Fibroblast of villous mesenchyme (primary cell): ENCODE measurements at regions not wholly inside any gene's neighbourhood (a gene's known extent, or its start where the extent isn't known, plus 50 kb on each side); places are given as distances from the start of the nearest gene placed in this dataset.
"Not testable (repeated sequence)": the region's sequence is repeated elsewhere in the genome, so short reads cannot be mapped to it uniquely, and the experiment has no call there.

Experiments
- DNase-seq: peaks from one replicate; pipeline ENCODE4 v3.0.0-alpha.2; 2010; ENCODE audit warnings: low read depth
- H3K4me3 ChIP-seq: 2 replicates; pipeline ENCODE4 v1.5.1; 2011; ENCODE audit warnings: low read depth, mild to moderate bottlenecking, low read length
- TF ChIP-seq, protein P1 (sequence below): IDR thresholded peaks from 2 replicates; pipeline ENCODE4 v1.5.1; 2012; ENCODE audit warnings: low read depth, mild to moderate bottlenecking, low read length; ENCODE audit not compliant: insufficient read depth

DNA sequence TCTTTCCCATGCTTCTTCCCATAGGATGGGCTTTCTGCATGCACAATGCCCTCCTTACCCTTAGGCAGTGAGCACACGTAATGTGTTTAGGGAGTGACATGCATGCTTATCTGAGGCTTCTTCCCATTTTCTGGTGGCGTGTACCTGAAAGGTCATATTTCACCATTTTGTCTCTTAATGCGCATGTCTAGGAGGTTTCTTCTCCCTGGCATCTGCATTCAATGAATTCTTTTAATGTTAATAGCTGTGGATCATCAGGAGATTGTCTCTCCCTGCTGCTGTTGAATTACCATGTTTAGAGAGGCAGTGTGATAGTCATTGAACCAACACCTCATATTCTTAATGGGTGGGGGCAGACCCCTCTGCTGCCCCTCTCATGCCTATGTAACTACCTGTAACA is 205.6 kb upstream of the SGO1 start:
- DNase-seq = no peak
- TF ChIP-seq, protein P1, sequence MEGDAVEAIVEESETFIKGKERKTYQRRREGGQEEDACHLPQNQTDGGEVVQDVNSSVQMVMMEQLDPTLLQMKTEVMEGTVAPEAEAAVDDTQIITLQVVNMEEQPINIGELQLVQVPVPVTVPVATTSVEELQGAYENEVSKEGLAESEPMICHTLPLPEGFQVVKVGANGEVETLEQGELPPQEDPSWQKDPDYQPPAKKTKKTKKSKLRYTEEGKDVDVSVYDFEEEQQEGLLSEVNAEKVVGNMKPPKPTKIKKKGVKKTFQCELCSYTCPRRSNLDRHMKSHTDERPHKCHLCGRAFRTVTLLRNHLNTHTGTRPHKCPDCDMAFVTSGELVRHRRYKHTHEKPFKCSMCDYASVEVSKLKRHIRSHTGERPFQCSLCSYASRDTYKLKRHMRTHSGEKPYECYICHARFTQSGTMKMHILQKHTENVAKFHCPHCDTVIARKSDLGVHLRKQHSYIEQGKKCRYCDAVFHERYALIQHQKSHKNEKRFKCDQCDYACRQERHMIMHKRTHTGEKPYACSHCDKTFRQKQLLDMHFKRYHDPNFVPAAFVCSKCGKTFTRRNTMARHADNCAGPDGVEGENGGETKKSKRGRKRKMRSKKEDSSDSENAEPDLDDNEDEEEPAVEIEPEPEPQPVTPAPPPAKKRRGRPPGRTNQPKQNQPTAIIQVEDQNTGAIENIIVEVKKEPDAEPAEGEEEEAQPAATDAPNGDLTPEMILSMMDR = no peak
- H3K4me3 ChIP-seq = no peak overlapping the region

DNA sequence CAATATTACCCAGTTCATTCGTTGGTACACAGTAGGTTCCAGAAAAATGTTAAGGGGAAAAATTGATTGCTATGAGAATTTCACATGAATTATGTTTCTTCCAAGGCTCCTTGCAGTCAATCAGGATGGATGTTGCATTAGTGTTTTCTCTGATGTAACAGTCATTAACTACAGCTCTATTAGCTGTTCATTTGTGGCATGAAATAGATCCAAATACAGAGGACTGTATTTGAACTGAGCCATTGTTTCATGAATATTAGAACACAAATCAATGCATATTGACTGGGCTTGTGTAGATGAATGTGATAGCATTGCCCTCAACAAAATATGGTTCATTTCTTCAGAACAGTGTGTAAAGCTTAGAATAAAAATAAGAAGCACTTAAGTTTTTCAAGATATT is 203.0 kb upstream of the SGO1 start:
- no peak overlapping the region for H3K4me3 ChIP-seq
- TF ChIP-seq, protein P1 = no peak
- no peak for DNase-seq

DNA sequence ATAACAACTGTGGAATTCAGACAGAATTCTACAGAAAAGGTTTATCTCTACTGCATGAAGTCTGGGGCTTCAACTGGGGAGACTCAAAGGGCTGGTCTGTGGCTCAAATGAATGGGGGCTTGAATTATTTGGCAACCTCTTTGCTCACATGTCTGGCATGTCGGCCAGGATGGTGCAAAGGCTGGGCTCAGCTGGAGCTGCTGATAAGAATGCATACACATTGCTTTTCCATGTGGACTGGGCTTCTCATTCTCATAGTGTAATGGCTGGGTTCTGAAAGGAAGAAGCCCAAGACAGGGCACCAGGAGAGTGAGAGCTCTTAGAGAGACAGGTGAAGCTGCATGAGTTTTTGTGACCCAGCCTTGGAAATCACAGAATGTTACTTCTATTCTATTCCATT is 194.3 kb upstream of the SGO1 start:
- TF ChIP-seq, protein P1 = no peak
- no peak for DNase-seq
- H3K4me3 ChIP-seq = no peak overlapping the region

DNA sequence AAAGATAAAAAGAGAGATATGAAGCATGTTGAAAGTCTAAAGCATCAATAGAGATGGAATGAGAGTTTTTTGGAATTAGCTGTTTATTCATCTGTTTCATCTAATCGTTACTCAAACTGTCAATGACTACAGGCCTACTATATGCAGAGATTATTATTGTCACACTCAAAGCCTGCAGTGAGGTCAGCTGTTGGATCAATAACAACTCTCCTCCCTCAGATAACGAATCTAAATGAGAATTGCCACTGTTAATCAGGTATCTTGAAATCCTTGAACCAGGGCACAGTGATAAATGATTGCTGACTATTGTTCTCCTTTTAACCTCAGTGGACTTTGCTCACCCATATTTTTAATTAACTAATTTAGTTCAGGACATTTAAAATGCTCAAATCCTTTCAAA is 192.3 kb upstream of the SGO1 start:
- no peak overlapping the region for H3K4me3 ChIP-seq
- TF ChIP-seq, protein P1 = no peak
- no peak for DNase-seq

DNA sequence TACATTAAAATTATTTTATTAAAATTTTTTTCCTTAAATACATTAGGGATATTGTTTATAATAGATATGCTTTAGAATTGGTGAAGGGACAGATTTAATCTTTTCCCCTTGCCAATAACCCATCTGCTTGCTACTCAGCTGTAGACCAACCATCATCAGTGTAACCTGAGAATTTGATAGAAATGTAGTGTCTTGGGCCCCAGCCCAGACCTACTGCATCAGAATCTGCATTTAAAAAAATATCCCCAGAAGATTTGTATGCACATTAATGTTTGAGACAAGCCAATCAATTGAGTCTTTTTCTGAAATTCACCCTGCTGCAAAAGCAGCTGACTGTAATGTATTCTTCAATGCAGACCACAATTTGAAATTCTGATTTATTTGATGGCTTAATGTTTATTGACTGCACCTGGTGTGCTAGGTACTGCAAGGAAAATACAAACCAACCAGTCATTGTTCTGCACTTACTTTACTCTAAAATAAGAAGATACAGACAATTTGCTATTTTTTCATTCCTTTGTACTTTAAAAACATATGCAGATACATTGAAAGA is 190.7 kb upstream of the SGO1 start:
- H3K4me3 ChIP-seq = no peak overlapping the region

DNA sequence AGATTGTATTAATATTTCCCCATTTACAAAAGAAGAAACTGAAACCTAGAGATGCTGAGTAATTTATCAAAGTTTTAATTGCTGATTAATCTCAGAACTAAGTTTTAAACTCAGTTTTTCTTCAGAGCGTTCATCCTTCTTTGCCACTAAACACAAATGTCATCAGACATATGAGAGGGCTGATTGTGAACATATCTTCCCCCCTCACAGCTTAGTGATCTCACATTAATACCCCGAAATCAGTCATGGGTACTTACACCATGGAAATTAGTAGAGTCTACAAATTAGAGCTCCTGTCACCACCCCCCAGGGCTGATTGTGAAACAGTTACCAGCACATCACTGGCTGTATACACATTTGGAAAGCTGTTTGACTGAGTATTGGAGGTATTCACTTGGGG is 189.3 kb upstream of the SGO1 start:
- H3K4me3 ChIP-seq = no peak overlapping the region
- TF ChIP-seq, protein P1 = no peak
- no peak for DNase-seq

More for the DNA sequence above, 190.7 kb upstream of the SGO1 start:
- DNase-seq = no peak
- TF ChIP-seq, protein P1 = no peak

DNA sequence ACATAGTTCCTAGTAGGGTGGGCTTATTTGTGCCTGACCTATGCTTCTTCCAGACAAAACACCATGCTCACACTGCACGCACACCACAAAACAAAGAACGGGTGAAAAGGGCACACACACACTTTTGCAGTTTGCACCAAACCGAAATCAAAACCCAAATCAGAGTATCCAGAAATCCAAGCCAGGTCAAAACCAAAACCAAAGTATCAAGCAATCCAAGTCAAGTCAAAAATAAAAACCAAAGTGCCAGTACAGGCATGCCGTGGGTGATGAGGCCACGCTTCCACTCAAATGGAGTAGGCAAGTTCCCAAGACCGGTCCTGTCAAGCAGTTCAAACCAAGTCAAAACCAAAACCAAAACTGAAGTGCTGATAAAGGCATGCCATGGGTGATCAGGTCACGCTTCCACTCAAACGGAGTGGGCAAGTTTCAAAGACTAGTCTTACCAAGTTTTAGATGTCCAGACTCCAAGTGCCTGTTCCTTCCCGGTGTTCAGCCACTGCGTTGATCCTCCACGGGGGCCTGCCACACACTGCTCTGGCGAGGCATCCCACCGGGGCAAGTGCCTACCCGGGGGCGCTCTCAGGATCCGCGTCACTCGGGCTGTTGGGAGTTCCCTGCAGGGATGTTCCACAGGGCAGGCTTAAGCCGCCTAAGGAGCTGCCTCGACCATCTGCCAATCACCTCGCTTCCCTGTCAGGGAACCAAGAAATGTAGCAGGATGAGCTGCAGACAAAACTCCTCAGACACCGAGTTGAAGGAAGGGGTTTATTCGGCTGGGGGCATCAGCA is 184.5 kb upstream of the SGO1 start:
- DNase-seq, H3K4me3 ChIP-seq: not testable (repeated sequence)
